GM18502 (cell line): ENCODE measurements at regions not wholly inside any gene's neighbourhood (a gene's known extent, or its start where the extent isn't known, plus 50 kb on each side); places are given as distances from the start of the nearest gene placed in this dataset.

Source experiments
- ATAC-seq: cut with Tn5 transposase; IDR thresholded peaks from one replicate; pipeline ENCODE4 v1.9.1; 2021; ENCODE audit warnings: mild to moderate bottlenecking; ENCODE audit not compliant: unreplicated experiment, poor library complexity

DNA sequence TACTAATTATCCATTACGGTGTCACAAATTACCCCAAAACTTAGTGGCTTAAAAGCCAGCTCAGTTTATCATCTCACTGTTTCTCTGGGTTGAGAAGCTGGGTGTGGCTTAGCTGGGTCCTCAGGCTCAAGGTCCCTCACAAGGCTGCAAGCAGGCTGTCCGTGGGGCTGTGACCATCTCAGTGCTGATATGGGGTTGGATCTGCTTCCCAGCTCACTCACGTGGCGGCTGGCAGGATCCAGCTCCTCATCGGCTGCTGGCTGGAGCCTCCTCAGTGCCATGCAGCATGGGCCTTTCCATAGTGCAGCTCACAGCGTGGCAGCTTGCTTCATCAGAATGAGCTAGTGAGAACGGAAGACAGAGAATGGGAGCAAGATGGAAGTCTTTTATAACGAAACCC lies 128.5 kb upstream of the CPEB4 start:
- ATAC-seq: no peak

DNA sequence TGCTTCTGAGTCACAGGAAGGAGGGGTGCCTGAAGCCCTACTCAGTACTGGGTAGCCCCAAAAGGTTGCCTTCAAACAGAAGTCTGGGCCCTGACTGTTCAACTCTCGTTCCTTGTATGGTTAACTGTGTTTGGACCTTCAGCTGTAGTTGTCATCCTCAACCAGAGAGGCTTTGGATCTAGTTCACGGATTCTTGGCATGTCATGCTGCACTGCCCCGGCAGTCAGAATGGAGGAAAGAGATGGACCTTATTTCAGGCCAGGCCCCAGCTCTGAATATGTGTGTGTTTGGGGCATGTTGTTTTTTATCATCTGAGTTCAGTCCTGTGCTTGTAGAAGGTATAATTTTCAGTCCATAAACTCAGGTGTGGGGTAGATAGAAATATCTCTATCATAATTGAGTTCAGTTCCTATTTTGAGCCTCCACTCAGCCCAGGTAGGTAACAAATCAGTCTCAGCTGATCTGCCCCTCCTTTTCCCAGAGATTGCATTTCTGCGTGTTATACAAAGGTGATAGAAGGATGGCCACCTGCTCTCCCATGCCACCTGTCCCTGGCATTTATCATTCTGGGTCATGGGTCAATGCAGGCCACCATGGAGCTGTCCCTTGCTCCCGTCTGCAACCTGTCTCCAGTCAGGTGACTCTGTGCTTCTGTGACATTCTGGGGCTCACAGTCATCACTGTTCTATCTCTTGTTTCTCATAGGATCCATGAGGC lies 127.5 kb upstream of the CPEB4 start:
- ATAC-seq: no peak

DNA sequence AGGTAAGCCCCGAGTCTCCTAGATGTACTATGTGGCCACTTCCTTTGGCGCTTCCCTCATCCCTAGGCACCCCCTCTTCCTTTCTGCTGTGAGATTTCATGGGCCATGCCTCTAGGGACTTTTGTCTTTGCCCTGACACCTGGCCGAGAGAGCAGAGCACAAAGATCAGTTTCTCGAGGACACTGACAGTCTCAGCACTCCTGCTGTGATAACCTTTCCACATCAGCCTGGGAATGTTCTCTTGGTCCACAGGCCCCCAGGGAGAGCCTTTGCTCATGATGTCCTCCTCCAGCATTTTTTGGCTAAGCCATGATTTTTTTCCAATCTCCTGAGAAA lies 127.0 kb upstream of the CPEB4 start:
- no peak for ATAC-seq

DNA sequence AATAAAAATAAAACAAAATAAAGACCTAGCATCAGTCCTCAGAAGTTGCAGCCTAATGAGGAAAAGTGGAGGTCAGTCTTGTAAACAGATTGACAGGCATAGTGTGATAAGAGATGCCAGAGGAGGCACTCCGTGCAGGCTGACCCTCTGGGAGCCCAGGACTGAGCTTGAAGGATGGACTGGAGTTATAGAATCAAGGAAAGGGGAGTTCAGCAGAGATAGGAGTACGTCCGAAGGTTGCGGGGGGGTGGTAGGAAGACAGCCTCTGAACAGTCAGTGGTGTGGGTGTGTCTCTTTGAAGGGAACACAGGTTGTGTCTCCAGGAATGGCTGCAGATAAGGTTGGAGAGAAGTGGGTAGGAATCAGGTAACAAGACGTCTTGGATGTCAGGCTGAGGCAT lies 126.1 kb upstream of the CPEB4 start:
- ATAC-seq: no peak

DNA sequence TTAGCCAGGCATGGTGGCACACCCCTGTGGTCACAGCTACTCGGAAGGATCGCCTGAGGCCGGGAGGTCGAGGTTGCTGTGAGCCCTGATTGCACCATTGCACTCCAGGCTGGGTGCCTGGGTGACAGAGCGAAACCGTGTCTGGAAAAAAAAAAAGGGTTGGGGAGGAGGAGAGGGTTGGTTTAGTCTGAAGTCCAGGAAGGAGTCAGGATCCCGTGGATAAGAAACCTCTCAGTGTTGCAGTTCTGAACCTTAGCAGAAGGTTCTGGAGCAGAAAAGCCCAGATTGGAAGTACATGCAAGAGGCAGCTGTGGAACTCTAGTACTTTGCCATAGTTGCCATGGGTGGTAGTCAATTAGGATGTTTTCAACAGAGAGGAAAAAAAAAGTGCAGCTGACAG lies 125.2 kb upstream of the CPEB4 start:
- no peak for ATAC-seq

DNA sequence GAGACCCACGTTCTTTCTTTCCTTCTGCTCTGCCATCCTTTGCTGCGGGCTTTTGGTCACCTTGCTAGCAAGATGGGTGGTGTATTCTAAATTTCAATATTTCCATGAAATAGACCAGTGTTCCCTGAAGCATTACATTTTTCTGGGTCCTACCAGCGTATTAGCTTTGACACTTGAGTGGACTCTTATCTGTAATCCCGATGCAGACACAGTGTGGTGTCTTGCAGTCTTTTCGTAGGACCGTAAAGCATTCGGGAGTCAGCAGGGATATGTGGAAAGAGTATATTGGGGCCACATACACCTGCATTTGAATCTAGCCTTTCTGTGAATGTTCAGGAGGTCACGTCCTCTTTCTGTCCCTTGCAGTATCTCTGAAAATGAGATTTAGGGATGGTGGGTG lies 124.7 kb upstream of the CPEB4 start:
- no peak for ATAC-seq

DNA sequence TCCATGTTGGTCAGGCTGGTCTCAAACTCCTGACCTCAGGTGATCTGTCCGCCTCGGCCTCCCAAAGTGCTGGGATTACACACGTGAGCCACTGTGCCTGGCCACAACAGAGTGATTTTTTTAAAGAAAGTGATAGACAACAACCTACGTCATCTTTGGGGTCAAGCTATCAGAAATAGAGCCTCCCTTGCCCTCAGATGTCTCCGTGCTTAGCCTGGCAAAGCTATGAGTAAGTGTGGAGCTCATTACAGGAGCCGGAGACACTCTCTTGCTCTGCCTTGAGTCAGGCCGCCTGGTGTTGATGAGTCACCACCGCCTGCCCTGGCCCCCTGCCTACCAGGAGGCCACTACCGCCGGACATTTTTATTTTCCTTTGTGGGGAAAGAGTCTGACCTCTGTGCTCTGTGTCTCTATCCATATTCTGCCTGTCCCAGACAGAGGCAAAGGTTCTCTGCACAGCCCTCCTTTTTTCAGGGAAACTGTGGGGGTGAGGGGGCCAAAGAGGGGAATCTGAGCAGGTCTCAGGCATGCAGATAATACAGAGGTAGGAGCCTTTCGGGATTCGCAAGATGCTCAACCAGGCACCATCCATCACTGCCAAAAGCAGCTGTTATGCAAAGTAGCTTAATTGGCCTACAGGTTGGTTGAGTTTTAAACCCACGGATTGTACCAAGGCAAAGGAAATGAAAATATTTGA lies 123.7 kb upstream of the CPEB4 start:
- no peak for ATAC-seq

DNA sequence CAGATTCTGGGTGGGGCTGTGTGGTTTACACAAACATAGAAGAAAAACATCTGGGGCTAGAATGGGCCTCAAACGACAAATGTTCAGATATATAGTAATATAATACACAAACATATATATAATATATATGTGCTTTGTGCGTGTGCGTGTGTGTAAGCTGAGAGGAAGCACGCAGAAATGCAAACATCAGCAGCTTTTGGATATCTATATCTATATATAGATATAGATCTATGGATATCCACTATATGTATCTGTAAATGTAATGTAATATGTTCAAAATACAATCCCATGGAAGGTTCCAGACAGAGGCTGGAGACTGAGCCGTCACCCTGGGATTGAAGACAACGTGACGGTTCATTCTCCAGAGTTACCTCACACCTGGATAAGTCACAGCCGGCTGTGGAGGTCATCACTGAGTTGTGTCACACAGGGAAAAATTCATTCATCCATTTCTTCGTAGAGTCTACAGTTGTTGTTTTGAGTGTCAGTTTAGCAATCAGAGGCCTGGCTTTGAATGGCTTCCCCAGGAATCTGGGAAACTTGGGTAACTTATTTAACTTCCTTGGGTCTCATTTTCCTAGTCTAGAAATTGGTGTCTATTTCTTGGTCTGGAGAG lies 123.0 kb upstream of the CPEB4 start:
- ATAC-seq: no peak

DNA sequence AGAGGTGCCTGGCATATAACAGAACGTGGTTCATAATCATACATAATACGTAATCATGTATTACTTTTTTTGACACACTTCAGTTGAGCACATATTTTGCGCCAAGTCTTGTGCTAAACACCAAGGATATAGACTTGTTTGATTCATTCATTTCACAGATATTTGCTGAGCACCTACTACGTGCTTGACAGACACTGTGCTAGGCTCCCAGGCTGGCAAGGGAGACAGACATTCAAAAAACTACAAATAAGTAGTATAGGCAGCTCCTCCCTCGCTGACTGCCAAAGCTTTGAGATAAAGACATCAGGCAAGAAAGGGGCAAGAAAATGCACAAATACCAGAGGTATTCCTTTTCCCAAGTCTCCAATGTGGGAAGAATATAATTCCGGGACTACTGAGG lies 122.5 kb upstream of the CPEB4 start:
- ATAC-seq: no peak

DNA sequence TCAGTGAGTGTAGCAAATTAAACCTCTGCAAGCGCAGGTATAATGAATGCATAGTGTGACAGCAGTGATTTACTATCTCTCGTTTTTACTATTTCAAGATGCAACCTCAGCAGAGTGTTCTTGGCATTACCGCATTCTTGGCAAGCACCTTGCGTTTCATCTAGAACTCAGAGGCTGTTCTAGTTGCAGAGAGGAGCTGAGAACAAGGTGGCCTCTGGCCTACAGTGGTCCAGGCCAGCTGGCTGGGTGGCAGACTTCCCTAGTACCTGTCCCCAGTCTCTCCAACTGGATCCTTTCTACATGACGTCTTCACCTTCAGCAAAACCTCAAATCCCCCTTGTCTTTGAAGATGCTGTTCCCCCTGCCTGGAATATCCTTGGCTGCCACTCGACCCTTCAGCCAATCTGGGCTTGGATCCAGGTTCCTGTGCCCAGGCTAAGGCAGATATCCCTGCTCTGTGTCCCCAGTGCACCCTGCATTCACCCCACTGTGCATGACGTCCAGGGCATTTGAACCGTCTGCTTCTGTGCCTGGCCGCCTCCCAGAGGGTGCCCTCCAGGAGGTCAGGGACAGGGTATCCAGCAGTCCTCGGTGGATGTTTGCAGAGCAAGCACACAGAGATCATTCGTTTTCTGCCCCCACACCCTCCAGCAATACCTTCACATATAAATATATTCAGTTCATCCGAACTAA lies 120.4 kb upstream of the CPEB4 start:
- no peak for ATAC-seq

DNA sequence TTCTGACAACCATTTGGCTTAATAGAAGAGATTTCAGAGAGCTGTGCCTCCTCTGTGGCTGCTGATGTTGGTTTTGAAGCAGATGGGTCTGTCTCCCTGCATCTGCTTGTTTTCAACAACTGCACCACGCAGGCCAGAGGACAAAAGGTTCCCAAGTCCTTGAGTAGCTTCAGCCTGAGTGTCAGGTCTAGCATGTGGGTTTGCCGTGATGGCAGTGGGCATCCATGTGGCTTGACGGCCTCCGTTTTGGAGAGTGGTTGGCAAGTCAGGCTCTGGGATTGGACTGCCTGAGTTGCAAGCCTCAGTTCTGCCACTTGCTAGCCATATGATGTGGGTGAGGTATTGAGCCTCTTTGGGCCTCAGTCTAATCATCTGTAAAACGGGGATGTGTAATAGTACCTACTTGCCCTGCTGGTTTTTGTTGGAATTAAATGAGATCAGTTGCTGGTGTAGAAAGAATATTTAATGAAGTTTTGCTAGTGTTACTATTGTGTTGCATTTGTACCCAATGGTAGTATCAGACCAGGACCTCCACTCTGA lies 119.8 kb upstream of the CPEB4 start:
- ATAC-seq: no peak

DNA sequence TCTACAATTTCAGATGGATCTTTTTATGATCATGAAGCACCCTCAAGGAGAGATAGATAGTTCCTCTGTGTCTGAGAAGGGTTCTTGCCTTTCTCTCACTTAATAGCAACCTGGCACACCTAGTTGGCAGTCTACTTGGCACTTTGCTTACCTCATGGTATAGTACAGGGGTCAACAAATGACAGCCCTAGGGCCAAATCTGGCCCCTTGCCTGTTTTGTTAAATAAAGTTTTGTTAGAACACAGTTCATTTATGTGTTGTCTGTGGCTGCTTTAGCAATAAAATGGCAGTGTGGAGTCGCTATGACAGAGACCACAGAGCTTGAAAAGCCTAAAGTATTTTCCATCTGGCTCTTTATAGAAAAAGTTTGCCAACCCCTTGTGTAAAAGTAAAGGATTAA lies 119.3 kb upstream of the CPEB4 start:
- ATAC-seq: no peak

DNA sequence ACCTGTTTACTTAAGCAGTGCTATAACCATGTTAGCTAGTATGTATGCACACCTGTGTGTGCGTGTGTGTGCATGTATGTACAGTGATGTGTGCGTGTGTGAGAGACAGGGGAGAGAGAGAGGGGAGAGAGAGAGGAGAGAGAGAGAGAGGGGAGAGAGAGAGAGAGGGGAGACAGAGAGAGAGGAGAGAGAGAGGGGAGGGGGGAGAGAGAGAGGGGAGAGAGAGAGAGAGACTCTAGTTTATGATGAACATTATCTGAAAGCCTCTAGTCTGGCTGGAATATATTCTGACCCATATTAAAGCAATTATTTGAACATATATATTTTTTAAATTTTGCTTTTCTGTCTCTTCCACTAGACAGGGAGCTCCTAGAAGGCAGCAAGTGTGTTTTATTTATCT lies 117.5 kb upstream of the CPEB4 start:
- ATAC-seq: no peak

DNA sequence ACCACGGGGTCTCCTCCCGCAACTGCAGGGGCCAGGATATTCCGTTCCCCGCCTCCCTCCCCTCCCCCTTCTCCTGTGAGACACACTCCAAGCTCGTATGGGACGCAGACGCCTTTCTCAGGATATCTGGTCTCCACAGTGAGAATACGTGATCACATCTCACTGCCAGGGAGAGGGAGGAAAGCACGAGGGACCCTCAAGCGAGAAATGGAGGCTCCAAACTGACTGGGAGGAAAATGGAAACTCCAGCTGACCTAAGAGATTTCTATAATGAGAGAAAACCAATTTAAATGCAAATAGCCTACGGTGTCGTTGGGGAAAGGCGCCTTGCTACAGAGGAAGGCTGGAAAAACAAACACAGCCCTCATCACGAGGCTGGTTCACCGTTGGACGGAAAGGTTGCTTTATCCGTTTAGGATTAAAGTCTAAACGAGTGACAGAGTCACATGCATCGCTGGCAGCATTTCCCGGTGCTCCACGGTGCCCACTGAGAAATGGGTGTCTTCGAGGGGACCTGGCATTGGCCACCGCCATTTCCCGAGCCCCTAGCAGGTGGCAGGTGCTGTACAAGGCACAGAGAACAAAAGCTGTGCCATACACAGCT lies 116.9 kb upstream of the CPEB4 start:
- no peak for ATAC-seq

DNA sequence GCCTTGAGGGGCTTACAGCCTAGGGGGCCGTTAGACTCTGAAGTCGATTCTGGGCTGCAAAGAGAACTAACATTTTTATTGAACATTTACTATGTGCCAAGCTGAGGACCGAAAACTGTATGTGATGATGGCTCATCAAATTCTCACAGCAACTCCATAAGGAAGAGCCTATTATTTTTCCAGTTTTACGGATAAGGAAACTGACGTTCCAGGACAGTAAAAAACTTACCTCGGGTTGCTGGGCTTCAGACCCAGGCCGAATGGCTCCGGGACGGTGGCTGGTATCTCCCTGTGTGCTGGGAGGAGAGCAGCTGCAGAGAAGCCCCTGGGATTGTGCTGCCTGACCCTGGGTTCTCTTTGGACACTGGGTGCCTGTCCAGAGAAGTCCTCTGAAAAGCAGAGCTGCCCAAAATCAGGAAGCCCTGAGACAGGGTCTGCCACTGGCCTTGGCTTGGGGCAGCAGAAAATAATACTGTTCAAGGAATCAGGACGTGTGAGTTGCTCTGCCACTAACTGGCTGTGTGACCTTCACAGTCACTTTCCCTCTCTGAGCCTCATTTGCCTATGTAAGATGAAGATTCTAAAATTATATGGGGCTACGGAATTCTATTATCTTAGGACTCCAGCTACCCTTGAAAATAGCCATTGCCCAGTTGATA lies 116.3 kb upstream of the CPEB4 start:
- no peak for ATAC-seq

DNA sequence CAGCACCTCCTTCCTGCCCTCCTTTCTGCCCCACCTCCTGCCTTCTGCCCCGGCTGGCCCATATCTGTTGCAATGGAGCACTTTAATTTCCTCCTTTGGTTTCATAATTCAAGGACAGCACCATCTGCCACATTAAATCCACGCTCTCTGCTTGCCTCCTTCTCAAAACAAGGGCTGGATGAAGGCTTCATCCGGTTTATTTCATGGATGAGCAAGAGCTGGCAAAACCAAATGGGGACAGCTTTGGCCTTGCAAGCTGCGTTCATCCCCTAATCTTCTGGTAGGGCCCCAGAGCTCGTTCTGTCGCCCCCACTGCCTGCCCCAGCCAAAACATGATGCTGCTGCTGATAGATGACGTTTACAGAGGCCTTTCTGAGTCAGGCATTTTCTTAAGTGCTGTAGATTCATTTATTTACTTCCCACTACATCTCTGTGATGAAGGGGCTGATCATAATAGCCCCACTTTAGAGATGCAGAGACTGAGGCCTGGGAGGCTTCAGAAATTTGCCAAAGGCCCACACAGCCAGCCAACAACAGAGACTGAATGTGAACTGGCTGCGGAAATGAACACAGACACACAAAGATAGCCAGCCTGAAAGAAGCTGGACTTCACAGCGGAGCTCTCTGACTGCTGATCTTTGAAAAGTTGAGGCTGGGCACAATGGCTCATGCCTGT lies 115.6 kb upstream of the CPEB4 start:
- ATAC-seq: no peak

DNA sequence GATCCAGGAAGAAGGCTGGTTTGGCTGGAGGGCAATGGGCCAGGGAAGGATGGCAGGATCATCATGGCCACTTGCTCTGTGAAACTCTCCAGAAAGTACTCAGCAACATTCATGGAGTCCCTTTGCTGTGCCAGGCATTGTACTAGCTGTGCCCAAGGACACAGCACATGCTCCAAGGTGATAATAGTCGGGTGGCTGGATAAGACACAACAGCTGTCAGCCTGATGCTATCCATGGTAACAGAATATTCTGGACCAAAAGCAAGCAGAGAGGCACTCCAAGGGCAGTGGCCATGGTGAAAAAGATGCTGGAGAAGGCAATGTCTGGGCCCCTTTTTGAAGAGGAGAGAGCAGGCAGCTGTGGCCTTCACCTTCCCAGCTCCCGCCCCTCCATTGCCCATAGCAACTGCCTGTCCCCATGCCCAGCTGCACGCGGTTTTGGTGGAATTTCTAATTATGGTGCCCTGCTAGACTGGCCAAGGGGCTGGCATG lies 113.8 kb upstream of the CPEB4 start:
- ATAC-seq: no peak

DNA sequence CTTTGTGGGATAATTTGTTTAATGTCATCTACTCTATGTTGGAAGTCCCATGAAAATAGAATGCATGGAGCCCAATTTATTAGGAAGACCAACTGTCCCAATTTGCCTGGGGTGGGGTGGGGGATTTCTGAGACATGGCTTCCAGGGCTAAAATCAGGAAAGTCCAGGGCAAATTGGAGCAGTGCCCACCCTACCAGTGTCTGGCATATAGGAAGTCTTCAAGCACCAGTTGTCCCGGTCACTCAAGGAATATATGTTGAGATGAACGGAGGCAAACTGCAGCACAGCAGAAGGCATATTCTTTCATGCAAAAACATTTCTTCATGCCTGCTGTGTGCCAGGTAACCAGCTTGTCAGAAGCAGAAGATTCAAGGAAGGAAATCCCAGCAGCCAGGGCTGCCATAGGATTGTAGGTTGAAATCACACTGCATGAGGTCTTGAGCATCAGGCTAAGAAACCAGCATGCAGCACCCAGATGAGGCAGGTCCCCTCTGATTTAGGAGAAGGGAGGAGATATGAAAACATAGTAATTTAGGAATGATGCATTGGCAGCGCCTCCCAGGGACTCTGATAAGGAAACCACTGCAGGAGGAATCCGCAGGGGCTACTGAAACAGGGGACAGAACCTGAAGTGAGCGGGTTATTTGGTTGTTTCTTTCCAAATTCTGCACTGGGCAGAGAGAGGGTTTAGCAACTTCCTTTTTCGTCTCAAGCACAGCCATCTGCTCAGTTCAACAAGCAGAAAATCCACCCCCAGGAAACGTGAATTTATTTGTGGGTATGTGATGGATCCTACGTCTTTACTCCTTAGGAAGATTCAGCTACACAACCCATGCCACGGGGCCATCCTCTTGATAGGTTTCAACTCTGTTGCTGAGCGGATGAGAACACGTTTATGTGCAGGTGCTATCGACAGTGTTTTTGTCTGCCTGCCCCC lies 112.6 kb upstream of the CPEB4 start:
- no peak for ATAC-seq
